Endothelial cell of umbilical vein (primary cell): ENCODE measurements at regions not wholly inside any gene's neighbourhood (a gene's known extent, or its start where the extent isn't known, plus 50 kb on each side); places are given as distances from the start of the nearest gene placed in this dataset.

Experiments used
- BruUV-seq: library from RNA; stranded (reverse); fragments of 400-500 nt; replicated peaks from 2 replicates; lab custom pipeline; 2021; lab: Mats Ljungman, UMichigan
- CTCF ChIA-PET: fragments of 300-600, 350-600 bp; sonication (Branson Sonifier 250); formaldehyde crosslinking; loops from one replicate; lab custom pipeline; 2021; ENCODE audit warnings: antibody characterized with exemption, inconsistent platforms; lab: Charles Lee
- POLR2A ChIA-PET: fragments of 300-600, 350-600 bp; sonication (Branson Sonifier 250); formaldehyde crosslinking; loops from one replicate; lab custom pipeline; 2021; ENCODE audit warnings: antibody characterized with exemption, inconsistent platforms; lab: Charles Lee
- DNase-seq: peaks from one replicate; pipeline ENCODE4 v3.0.0-alpha.2; 2011; ENCODE audit warnings: low read depth, low spot score
- FAIRE-seq: peaks from 2 replicates; lab custom pipeline; 2011; peaks lifted over from hg19 to GRCh38; lab: Jason Lieb, UNC
- H2AFZ ChIP-seq: 2 replicates; pipeline ENCODE4 v1.6.0; 2012; ENCODE audit warnings: low read depth, low read length, control low read depth, inconsistent platforms
- H3K27ac ChIP-seq: 2 replicates; pipeline ENCODE4 v1.5.1; 2011; ENCODE audit warnings: low read depth, mild to moderate bottlenecking, control low read depth, low read length, moderate library complexity; ENCODE audit not compliant: insufficient read depth
- H3K27me3 ChIP-seq, 2 experiments: 2 replicates each; pipeline versions ENCODE4 v1.6.0 to v1.6.1; 2011; ENCODE audit warnings: low read length in 2 of 2, mixed read lengths in 1 of 2; ENCODE audit not compliant: control insufficient read depth in 2 of 2, insufficient read depth in 2 of 2
- H3K36me3 ChIP-seq, 2 experiments: 2 replicates in 1 of 2; 3 replicates in 1 of 2; pipeline ENCODE4 v1.5.1; 2011; ENCODE audit warnings: low read length in 2 of 2, mild to moderate bottlenecking in 1 of 2, moderate library complexity in 1 of 2; ENCODE audit not compliant: control insufficient read depth in 2 of 2, insufficient read depth in 2 of 2; ENCODE audit errors: extremely low read depth in 1 of 2
- H3K4me1 ChIP-seq: 3 replicates; pipeline ENCODE4 v1.5.1; 2011; ENCODE audit warnings: mild to moderate bottlenecking, low read length; ENCODE audit not compliant: control insufficient read depth, insufficient read depth; ENCODE audit errors: extremely low read depth
- H3K4me2 ChIP-seq: 2 replicates; pipeline ENCODE4 v1.6.1; 2011; ENCODE audit warnings: low read length, control low read depth, mixed read lengths; ENCODE audit not compliant: insufficient read depth
- H3K4me3 ChIP-seq, 3 experiments: fragments of 200-600 bp in 1 of 3; sonication (generic), shearing (Covaris generic) in 1 of 3; replicated peaks in 1 of 3; 2 replicates each; pipeline ENCODE4 v1.5.1; 2011 to 2016; ENCODE audit warnings: control low read depth in 3 of 3, low read length in 3 of 3, mild to moderate bottlenecking in 2 of 3, inconsistent platforms in 1 of 3, low read depth in 1 of 3, moderate library complexity in 1 of 3; ENCODE audit not compliant: insufficient read depth in 1 of 3
- H3K79me2 ChIP-seq: 2 replicates; pipeline ENCODE4 v1.6.0; 2012; ENCODE audit warnings: low read length, inconsistent platforms; ENCODE audit not compliant: control insufficient read depth, insufficient read depth
- H3K9ac ChIP-seq: replicated peaks from 2 replicates; pipeline ENCODE3; 2011; ENCODE audit warnings: low read length, control low read depth; ENCODE audit not compliant: insufficient read depth; ENCODE audit errors: extremely low read depth
- H3K9me1 ChIP-seq: replicated peaks from 3 replicates; pipeline ENCODE4 v1.6.0; 2011; ENCODE audit warnings: mild to moderate bottlenecking, low read length; ENCODE audit not compliant: control insufficient read depth, insufficient read depth; ENCODE audit errors: extremely low read depth
- H3K9me3 ChIP-seq: replicated peaks from 2 replicates; pipeline ENCODE4 v1.5.1; 2012; ENCODE audit warnings: low read length, inconsistent platforms; ENCODE audit not compliant: control insufficient read depth, insufficient read depth
- H4K20me1 ChIP-seq: replicated peaks from 2 replicates; pipeline ENCODE3; 2011; ENCODE audit warnings: mild to moderate bottlenecking, low read length; ENCODE audit not compliant: control insufficient read depth, insufficient read depth; ENCODE audit errors: extremely low read depth
- EZH2 ChIP-seq: IDR thresholded peaks from 2 replicates; pipeline ENCODE4 v1.6.1; 2012; ENCODE audit warnings: borderline replicate concordance, low read depth, mild to moderate bottlenecking, moderate library complexity, low read length, inconsistent platforms; ENCODE audit not compliant: severe bottlenecking
- FOS ChIP-seq: IDR thresholded peaks from 2 replicates; pipeline ENCODE4 v1.6.1; 2011; ENCODE audit warnings: mild to moderate bottlenecking, low read length, moderate library complexity, borderline replicate concordance; ENCODE audit not compliant: insufficient read depth
- GATA2 ChIP-seq: IDR thresholded peaks from 2 replicates; pipeline ENCODE4 v1.7.0; 2011; ENCODE audit warnings: low read depth, mild to moderate bottlenecking, moderate library complexity, mixed read lengths, low read length; ENCODE audit not compliant: insufficient read length, insufficient read depth
- JUN ChIP-seq: IDR thresholded peaks from 2 replicates; pipeline ENCODE4 v1.6.1; 2011; ENCODE audit warnings: borderline replicate concordance, low read depth; ENCODE audit not compliant: insufficient read length, insufficient read depth
- MYC ChIP-seq: IDR thresholded peaks from one replicate; pipeline ENCODE4 v1.6.1; 2011; ENCODE audit warnings: mild to moderate bottlenecking, low read depth, low read length
- POLR2A ChIP-seq: IDR thresholded peaks from 2 replicates; pipeline ENCODE4 v1.6.1; 2012; ENCODE audit warnings: low read depth, mild to moderate bottlenecking, control low read depth, low read length
- POLR2AphosphoS5 ChIP-seq: IDR thresholded peaks from 2 replicates; pipeline ENCODE4 v1.6.1; 2012; ENCODE audit warnings: low read depth, mild to moderate bottlenecking, control low read depth, low read length, moderate library complexity; ENCODE audit not compliant: insufficient read depth
- dilution Hi-C: fragments of 300-500 bp; cut with MboI; formaldehyde crosslinking; loops from one replicate; pipeline ENCODE4 v1.15.0; 2019; ENCODE audit warnings: low sequenced_read_pairs; ENCODE audit not compliant: extremely low pct_ligation_motif_present
- intact Hi-C: fragments of 100-400 bp; cut with micrococcal nuclease; formaldehyde crosslinking; loops from one replicate; pipeline ENCODE4 v1.10.0; 2022
- TF ChIP-seq, protein P1 (sequence below), 2 donors: IDR thresholded peaks; 1 replicate in 1 of 2; 2 replicates in 1 of 2; pipeline ENCODE4 v1.5.1; 2011; ENCODE audit warnings: low read length in 2 of 2, mild to moderate bottlenecking in 2 of 2, moderate library complexity in 2 of 2, control low read depth in 1 of 2, inconsistent platforms in 1 of 2, low read depth in 1 of 2; ENCODE audit not compliant: insufficient read depth in 1 of 2; ENCODE audit errors: extremely low read depth in 1 of 2
- TF ChIP-seq, protein P2 (sequence below): IDR thresholded peaks from 2 replicates; pipeline ENCODE4 v1.6.1; 2011; ENCODE audit not compliant: insufficient read depth, insufficient read length

DNA sequence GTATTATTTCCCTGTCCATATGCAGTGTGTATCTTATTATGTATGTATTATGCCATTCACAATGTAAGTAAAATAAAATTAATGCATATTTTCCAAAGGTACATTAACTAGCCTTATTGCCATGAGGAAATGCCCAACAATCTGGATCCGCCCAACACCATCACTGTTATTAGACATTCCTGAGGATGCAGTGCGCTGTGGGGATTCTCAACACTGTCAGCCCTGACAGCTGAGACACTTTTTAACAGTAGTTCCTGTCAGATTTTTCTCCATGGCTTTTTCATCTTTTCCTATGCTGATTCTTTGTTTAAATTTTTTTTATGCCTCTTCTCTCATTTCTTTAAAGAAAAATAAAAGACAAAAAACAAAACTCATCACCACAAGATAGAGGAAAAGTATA lies 1632.9 kb upstream of the PABPC4L start:
- Histone ChIP-seq H3K27me3 (no peaks in the 10 kb centered on the region), H4K20me1 (no peaks in the 10 kb centered on the region), H3K4me3 (no peak overlapping the region), H3K9me1 (no peaks in the 10 kb centered on the region), H3K9me3 (no peaks in the 10 kb centered on the region), H2AFZ (no peak overlapping the region), H3K4me1 (no peaks in the 10 kb centered on the region), H3K36me3 (no peaks in the 10 kb centered on the region), H3K4me2 (no peak overlapping the region), H3K79me2 (no peaks in the 10 kb centered on the region), H3K27ac (no peak overlapping the region), H3K9ac (no peak overlapping the region)
- TF ChIP-seq, protein P1, sequence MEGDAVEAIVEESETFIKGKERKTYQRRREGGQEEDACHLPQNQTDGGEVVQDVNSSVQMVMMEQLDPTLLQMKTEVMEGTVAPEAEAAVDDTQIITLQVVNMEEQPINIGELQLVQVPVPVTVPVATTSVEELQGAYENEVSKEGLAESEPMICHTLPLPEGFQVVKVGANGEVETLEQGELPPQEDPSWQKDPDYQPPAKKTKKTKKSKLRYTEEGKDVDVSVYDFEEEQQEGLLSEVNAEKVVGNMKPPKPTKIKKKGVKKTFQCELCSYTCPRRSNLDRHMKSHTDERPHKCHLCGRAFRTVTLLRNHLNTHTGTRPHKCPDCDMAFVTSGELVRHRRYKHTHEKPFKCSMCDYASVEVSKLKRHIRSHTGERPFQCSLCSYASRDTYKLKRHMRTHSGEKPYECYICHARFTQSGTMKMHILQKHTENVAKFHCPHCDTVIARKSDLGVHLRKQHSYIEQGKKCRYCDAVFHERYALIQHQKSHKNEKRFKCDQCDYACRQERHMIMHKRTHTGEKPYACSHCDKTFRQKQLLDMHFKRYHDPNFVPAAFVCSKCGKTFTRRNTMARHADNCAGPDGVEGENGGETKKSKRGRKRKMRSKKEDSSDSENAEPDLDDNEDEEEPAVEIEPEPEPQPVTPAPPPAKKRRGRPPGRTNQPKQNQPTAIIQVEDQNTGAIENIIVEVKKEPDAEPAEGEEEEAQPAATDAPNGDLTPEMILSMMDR (IDR thresholded peaks at IDR 0.05; ENCODE audit: extremely low read depth in 1 of 2, insufficient read depth in 1 of 2, low read depth in 1 of 2, low read length in 2 of 2): no peak
- TF ChIP-seq GATA2: no peak
- TF ChIP-seq, protein P2, sequence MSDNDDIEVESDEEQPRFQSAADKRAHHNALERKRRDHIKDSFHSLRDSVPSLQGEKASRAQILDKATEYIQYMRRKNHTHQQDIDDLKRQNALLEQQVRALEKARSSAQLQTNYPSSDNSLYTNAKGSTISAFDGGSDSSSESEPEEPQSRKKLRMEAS: no peak
- no peak for TF ChIP-seq EZH2
- no peak for TF ChIP-seq JUN
- TF ChIP-seq POLR2AphosphoS5: no peak
- TF ChIP-seq MYC: no peak
- TF ChIP-seq FOS: no peak
- no peak for TF ChIP-seq POLR2A
- no TSS peak for BruUV-seq
- DNase-seq (no peak), FAIRE-seq (no peak)
- POLR2A ChIA-PET: no interaction called here
- intact Hi-C loops (no loop called here), dilution Hi-C loops (no loop called here)
- CTCF ChIA-PET: no interaction called here
